Mesothelial cell of epicardium (in vitro differentiated cells): ENCODE measurements at regions not wholly inside any gene's neighbourhood (a gene's known extent, or its start where the extent isn't known, plus 50 kb on each side); places are given as distances from the start of the nearest gene placed in this dataset.

Experiments used
- DNase-seq, 2 experiments: peaks; one replicate each; pipeline ENCODE4 v3.0.0; 2021; ENCODE audit warnings: low spot score in 2 of 2; ENCODE audit not compliant: unreplicated experiment in 2 of 2
- H3K27ac Mint-ChIP-seq: 2 replicates; pipeline ENCODE4 v1.8.0; 2021; ENCODE audit warnings: mixed read lengths
- H3K27me3 Mint-ChIP-seq: 2 replicates; pipeline ENCODE4 v1.8.0; 2021; ENCODE audit warnings: low read depth, mixed read lengths
- H3K36me3 Mint-ChIP-seq: 2 replicates; pipeline ENCODE4 v1.8.0; 2021; ENCODE audit warnings: mixed read lengths
- H3K4me1 Mint-ChIP-seq: 2 replicates; pipeline ENCODE4 v1.8.0; 2021; ENCODE audit warnings: mixed read lengths
- H3K4me3 Mint-ChIP-seq: 2 replicates; pipeline ENCODE4 v1.8.0; 2021; ENCODE audit warnings: mild to moderate bottlenecking, moderate library complexity, mixed read lengths
- H3K9me3 Mint-ChIP-seq: 2 replicates; pipeline ENCODE4 v1.8.0; 2021; ENCODE audit warnings: mixed read lengths
- TF ChIP-seq, protein P1 (sequence below): fragments of 200-600 bp; sonication (generic); IDR thresholded peaks from one replicate; pipeline ENCODE4 v1.5.0; 2021; ENCODE audit warnings: antibody characterized with exemption; ENCODE audit not compliant: unreplicated experiment

DNA sequence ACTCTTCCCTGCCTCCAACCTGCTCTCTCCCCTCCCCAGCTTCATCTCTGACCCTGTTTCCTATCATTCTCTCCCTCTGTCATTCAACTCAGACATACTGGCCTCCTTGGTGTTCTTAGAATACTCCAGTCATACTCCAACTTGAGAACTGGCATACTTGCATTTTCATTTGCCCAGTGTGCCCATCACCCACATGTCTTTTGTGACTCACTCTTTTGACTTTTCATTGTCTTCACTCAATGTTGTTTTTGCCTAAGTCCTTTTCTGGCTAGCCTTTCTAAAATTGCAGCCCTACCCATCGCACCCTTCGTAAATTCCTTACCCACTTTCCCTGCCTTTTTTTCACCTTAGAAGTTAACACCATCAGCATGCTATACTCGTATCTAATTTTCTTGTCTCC lies 77.0 kb upstream of the CD2AP start:
- TF ChIP-seq, protein P1, sequence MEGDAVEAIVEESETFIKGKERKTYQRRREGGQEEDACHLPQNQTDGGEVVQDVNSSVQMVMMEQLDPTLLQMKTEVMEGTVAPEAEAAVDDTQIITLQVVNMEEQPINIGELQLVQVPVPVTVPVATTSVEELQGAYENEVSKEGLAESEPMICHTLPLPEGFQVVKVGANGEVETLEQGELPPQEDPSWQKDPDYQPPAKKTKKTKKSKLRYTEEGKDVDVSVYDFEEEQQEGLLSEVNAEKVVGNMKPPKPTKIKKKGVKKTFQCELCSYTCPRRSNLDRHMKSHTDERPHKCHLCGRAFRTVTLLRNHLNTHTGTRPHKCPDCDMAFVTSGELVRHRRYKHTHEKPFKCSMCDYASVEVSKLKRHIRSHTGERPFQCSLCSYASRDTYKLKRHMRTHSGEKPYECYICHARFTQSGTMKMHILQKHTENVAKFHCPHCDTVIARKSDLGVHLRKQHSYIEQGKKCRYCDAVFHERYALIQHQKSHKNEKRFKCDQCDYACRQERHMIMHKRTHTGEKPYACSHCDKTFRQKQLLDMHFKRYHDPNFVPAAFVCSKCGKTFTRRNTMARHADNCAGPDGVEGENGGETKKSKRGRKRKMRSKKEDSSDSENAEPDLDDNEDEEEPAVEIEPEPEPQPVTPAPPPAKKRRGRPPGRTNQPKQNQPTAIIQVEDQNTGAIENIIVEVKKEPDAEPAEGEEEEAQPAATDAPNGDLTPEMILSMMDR: no peak
- Mint-ChIP-seq H3K4me1 (peaks cover 5% of the 10 kb centered on the region), H3K27me3 (no peaks in the 10 kb centered on the region), H3K4me3 (no peak overlapping the region), H3K9me3 (no peaks in the 10 kb centered on the region), H3K27ac (no peak overlapping the region), H3K36me3 (no peaks in the 10 kb centered on the region)
- no peak for DNase-seq

DNA sequence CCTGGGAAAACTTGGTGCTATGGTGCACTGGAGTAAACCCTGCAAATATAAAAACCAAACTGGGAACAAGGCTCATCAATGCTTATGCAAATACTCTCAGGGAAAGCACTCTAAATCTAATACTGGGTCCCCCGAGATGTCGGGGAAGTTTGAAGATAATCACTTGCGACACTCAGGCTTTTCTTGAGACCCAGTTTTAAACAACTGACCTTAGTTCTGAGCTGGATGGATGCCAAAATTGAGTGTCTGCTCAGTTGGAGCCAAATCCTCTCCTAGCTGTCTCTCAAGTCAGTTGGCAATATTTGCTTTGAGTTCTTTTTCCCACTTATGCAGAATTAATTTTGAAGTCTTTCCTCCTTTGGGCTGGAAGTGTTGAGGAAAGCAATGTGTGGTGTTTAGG lies 75.5 kb upstream of the CD2AP start:
- Mint-ChIP-seq H3K36me3 (no peaks in the 10 kb centered on the region), H3K27me3 (no peaks in the 10 kb centered on the region), H3K27ac (no peak overlapping the region), H3K4me3 (no peak overlapping the region), H3K4me1 (peaks cover 7% of the 10 kb centered on the region), H3K9me3 (no peaks in the 10 kb centered on the region)
- DNase-seq: no peak
- TF ChIP-seq, protein P1: no peak

DNA sequence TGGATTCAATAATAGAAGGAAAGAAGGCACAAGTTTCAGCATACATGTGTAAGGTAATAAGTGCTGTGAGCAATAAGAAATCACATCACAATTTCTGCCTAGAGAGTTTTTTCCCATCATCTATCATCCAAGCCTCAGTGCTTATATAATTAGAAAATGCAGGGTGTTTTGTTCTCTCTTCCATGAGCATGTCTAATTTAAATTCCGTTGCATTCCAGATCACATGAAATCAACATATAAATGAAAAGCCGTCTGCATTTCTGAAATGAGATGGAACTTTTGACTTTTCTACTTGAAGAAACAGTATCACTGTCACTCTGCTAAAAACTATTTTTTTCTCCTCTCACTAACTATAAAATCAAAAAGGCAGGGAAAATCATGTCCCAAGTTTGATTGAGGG lies 74.5 kb upstream of the CD2AP start:
- TF ChIP-seq, protein P1: no peak
- no peaks in the 10 kb centered on the region for H3K9me3 Mint-ChIP-seq
- H3K4me1 Mint-ChIP-seq: peaks cover 17% of the 10 kb centered on the region
- no peak overlapping the region for H3K4me3 Mint-ChIP-seq
- no peak for DNase-seq
- no peak overlapping the region for H3K27ac Mint-ChIP-seq
- no peaks in the 10 kb centered on the region for H3K27me3 Mint-ChIP-seq
- H3K36me3 Mint-ChIP-seq: no peaks in the 10 kb centered on the region

DNA sequence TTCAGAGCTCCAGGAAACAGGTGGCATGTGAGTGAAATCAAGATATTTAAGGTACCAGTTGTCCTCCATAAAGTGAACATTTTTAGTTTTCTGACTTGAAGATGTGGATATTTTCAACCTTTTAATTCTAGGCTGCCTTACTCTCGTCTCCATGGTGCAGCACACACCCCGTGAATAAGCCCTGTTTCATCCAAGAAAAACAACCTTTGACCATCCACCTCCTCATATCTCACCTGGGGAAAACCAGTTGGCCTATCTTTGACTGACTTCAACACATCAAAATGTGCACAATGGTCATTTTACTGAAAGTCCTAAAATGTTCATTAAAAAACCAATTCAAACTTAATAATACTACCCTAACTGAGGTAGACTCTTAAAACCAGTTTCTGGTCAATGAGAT lies 73.8 kb upstream of the CD2AP start:
- DNase-seq: no peak
- Mint-ChIP-seq H3K4me1 (peaks cover 18% of the 10 kb centered on the region), H3K27me3 (no peaks in the 10 kb centered on the region), H3K9me3 (no peaks in the 10 kb centered on the region), H3K36me3 (no peaks in the 10 kb centered on the region), H3K4me3 (no peak overlapping the region), H3K27ac (no peak overlapping the region)
- TF ChIP-seq, protein P1: no peak

DNA sequence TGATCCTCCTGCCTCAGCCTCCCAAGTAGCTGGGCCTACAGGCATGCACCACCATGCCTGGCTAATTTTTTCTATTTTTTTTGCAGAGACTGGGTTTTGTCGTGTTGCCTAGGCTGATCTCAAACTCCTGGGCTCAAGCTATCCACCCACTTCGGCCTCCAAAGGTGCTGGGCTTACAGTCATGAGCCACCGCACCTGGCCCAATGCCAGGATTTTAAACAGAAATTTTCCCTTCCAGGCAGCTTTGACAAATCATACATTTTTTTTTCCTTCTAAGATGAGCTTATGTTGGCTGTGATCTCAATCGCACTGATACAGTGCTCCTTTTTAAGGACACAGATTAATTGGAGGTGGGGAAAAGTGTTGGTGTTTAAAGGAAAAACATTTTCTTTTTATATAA lies 73.2 kb upstream of the CD2AP start:
- TF ChIP-seq, protein P1: no peak
- peaks cover 18% of the 10 kb centered on the region for H3K4me1 Mint-ChIP-seq
- H3K4me3 Mint-ChIP-seq: no peak overlapping the region
- no peaks in the 10 kb centered on the region for H3K9me3 Mint-ChIP-seq
- H3K27ac Mint-ChIP-seq: no peak overlapping the region
- no peak for DNase-seq
- H3K36me3 Mint-ChIP-seq: no peaks in the 10 kb centered on the region
- H3K27me3 Mint-ChIP-seq: no peaks in the 10 kb centered on the region

DNA sequence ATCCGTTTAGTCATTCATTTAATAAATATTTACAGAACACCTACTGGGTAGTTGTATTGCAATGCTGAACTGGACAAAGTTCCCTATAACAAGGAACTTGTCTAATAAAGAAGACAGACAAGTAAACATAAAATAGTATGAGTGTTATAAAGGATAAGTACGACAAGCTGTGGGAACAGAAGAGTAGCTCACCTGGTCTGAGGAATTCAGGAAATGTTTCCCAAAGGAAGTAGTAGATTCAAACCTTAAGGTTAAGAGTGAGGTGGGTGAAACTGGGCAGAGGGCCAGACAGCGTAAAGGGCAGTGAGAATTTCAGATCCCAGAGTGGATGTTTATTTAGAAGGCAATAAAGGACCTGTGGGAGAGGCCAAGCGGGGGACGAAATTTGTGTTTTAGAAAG lies 72.3 kb upstream of the CD2AP start:
- no peak for DNase-seq
- Mint-ChIP-seq H3K4me3 (no peak overlapping the region), H3K27ac (peak overlapping the region; percentile 28), H3K36me3 (no peaks in the 10 kb centered on the region), H3K9me3 (no peaks in the 10 kb centered on the region), H3K27me3 (no peaks in the 10 kb centered on the region), H3K4me1 (peaks cover 18% of the 10 kb centered on the region)
- TF ChIP-seq, protein P1: no peak
